ENCODE measurements at regions not wholly inside any gene's neighbourhood (a gene's known extent, or its start where the extent isn't known, plus 50 kb on each side); places are given as distances from the start of the nearest gene placed in this dataset.

- H3K27ac ChIP-seq (ENCODE audit: low read length), result no peak overlapping the region
- no peaks in the 10 kb centered on the region for H3K9me3 Mint-ChIP-seq
- ATAC-seq (no peak), DNase-seq (no peak)
- H3K36me3 Mint-ChIP-seq, result no peaks in the 10 kb centered on the region
- no peak overlapping the region for H3K4me3 Mint-ChIP-seq
- intact Hi-C loops (cut with micrococcal nuclease), result no loop called here
- no peaks in the 10 kb centered on the region for H3K9me3 ChIP-seq (ENCODE audit: control insufficient read depth, insufficient read depth, low read length)
- no peak overlapping the region for H3K27ac Mint-ChIP-seq
- peaks cover 4% of the 10 kb centered on the region for H3K4me1 ChIP-seq (ENCODE audit: control insufficient read depth, insufficient read depth, low read length)
- H3K27me3 Mint-ChIP-seq (ENCODE audit: low read depth in 2 of 2), result peaks cover 12 to 29% of the 10 kb centered on the region in 2 donors
- no peak overlapping the region for H3K4me3 ChIP-seq (ENCODE audit: low read length)
- peaks cover 0 to 6% of the 10 kb centered on the region in 2 donors for H3K4me1 Mint-ChIP-seq
- H3K27me3 ChIP-seq (ENCODE audit: control insufficient read depth, insufficient read depth, low read length), result no peaks in the 10 kb centered on the region
- TF ChIP-seq, protein P1, sequence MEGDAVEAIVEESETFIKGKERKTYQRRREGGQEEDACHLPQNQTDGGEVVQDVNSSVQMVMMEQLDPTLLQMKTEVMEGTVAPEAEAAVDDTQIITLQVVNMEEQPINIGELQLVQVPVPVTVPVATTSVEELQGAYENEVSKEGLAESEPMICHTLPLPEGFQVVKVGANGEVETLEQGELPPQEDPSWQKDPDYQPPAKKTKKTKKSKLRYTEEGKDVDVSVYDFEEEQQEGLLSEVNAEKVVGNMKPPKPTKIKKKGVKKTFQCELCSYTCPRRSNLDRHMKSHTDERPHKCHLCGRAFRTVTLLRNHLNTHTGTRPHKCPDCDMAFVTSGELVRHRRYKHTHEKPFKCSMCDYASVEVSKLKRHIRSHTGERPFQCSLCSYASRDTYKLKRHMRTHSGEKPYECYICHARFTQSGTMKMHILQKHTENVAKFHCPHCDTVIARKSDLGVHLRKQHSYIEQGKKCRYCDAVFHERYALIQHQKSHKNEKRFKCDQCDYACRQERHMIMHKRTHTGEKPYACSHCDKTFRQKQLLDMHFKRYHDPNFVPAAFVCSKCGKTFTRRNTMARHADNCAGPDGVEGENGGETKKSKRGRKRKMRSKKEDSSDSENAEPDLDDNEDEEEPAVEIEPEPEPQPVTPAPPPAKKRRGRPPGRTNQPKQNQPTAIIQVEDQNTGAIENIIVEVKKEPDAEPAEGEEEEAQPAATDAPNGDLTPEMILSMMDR (IDR thresholded peaks at IDR 0.05), result no peak
- 85% methylated on average over 12 of the region's 12 CpGs for WGBS (ENCODE audit: insufficient coverage)
- H3K36me3 ChIP-seq (ENCODE audit: control insufficient read depth, insufficient read depth, low read length), result no peaks in the 10 kb centered on the region
Observed at GRCh38 chr20:57774111-57774880, 64.5 kb upstream of the PMEPA1 start.

DNA sequence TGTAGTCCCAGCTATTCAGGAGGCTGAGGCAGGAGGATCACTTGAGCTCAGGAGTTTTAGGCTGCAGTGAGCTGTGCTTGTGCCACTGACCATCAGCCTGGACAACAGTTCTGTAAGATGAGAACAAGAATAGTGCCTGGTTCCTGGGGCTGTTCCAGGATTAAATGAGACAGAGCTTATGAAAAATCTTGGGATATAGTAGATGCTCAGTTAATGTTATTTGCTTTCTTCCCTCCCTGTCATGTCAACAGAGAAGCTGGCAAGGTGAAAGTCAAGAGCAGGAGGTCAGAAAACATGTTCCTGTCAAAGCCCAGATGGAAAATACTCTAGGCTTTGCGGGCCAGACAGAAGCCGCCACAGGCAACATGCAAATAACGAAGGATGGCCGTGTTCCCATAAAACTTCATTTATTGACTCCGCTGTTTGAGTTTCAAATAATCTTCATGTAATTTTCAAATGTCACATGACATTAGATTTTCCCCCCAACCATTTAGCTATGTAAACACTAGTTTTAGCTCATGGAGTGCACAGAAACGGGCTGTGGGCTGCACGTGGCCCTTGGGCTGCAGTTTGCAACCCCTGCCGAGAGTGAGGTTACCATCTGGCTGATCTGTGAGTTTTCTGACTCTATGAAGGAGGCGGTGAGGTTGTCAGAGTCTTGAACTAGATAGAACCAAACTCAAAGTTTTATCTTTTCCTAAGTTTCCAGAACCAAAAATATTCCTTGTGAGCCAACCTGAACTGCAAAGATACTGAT, 63.4 kb upstream of the PMEPA1 start:
- no peaks in the 10 kb centered on the region for H3K9me3 ChIP-seq (ENCODE audit: control insufficient read depth, insufficient read depth, low read length)
- Mint-ChIP-seq H3K9me3 (no peaks in the 10 kb centered on the region), H3K27ac (no peak overlapping the region), H3K36me3 (no peaks in the 10 kb centered on the region), H3K4me1 (peaks cover 0 to 6% of the 10 kb centered on the region in 2 donors), H3K4me3 (no peak overlapping the region), H3K27me3 (ENCODE audit: low read depth in 2 of 2) (peaks cover 7 to 28% of the 10 kb centered on the region in 2 donors)
- DNase-seq (no peak), ATAC-seq (no peak)
- 92% methylated on average over 9 of the region's 9 CpGs for WGBS (ENCODE audit: insufficient coverage)
- H3K27me3 ChIP-seq (ENCODE audit: control insufficient read depth, insufficient read depth, low read length), result no peaks in the 10 kb centered on the region
- H3K4me3 ChIP-seq (ENCODE audit: low read length), result no peak overlapping the region
- H3K27ac ChIP-seq (ENCODE audit: low read length), result no peak overlapping the region
- TF ChIP-seq, protein P1 (IDR thresholded peaks at IDR 0.05), result no peak
- intact Hi-C loops (cut with micrococcal nuclease), result no loop called here
- no peaks in the 10 kb centered on the region for H3K36me3 ChIP-seq (ENCODE audit: control insufficient read depth, insufficient read depth, low read length)
- H3K4me1 ChIP-seq (ENCODE audit: control insufficient read depth, insufficient read depth, low read length), result peaks cover 4% of the 10 kb centered on the region

DNA sequence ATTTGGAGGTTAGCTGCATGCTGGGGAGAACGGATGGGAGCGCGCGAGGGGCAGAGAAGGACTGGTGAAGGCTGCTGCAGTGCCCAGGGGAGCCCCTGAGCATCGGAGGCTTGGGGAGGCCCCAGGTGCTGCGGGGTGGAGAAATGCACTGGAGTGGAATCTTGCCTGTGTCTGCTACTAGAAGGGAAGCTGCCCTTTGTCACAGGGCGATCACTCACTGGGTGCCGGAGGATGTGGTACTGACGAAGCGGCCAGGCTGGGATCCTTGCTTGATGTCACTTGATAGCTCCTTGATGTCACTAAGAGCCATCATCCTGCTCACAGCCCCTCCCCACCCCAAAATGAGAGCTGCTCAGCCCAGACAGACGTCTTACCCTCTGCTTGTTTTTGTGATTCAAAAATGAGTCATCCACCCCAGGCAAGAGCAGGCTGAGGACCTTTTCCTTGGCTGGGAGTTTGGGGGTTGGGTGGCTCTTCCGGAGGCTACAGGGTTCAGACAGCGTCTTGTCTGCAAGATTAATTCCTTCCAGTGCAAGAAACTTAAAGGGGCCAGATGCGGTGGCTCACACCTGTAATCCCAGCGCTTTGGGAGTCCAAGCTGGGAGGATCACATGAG, 62.6 kb upstream of the PMEPA1 start:
- no peaks in the 10 kb centered on the region for H3K9me3 Mint-ChIP-seq
- peaks cover 0 to 6% of the 10 kb centered on the region in 2 donors for H3K4me1 Mint-ChIP-seq
- Histone ChIP-seq H3K4me1 (ENCODE audit: control insufficient read depth, insufficient read depth, low read length) (peaks cover 4% of the 10 kb centered on the region), H3K9me3 (ENCODE audit: control insufficient read depth, insufficient read depth, low read length) (no peaks in the 10 kb centered on the region), H3K27me3 (ENCODE audit: control insufficient read depth, insufficient read depth, low read length) (no peaks in the 10 kb centered on the region), H3K36me3 (ENCODE audit: control insufficient read depth, insufficient read depth, low read length) (no peaks in the 10 kb centered on the region), H3K4me3 (ENCODE audit: low read length) (no peak overlapping the region), H3K27ac (ENCODE audit: low read length) (no peak overlapping the region)
- H3K27ac Mint-ChIP-seq, result no peak overlapping the region
- H3K36me3 Mint-ChIP-seq, result no peaks in the 10 kb centered on the region
- intact Hi-C loops (cut with micrococcal nuclease), result no loop called here
- no peak overlapping the region for H3K4me3 Mint-ChIP-seq
- TF ChIP-seq, protein P1 (IDR thresholded peaks at IDR 0.05), result no peak
- ATAC-seq, result peak in 1 of 3 donors; percentile 21
- peak in 1 of 2 donors; percentile 29 for DNase-seq
- WGBS (ENCODE audit: insufficient coverage), result 84% methylated on average over 15 of the region's 15 CpGs
- peaks cover 10 to 35% of the 10 kb centered on the region in 2 donors for H3K27me3 Mint-ChIP-seq (ENCODE audit: low read depth in 2 of 2)

All from natural killer cell (primary cell).